Mammary epithelial cell (primary cell): ENCODE measurements at regions not wholly inside any gene's neighbourhood (a gene's known extent, or its start where the extent isn't known, plus 50 kb on each side); places are given as distances from the start of the nearest gene placed in this dataset.

Experiments
- CTCF ChIP-seq, 2 donors: IDR thresholded peaks in 1 of 2; conservative IDR thresholded peaks in 1 of 2; 2 replicates each; pipeline ENCODE4 v1.5.1; 2011 to 2012; ENCODE audit warnings: inconsistent platforms in 2 of 2, low read length in 2 of 2, mild to moderate bottlenecking in 2 of 2, control low read depth in 1 of 2, low read depth in 1 of 2; ENCODE audit not compliant: insufficient read depth in 1 of 2; ENCODE audit errors: extremely low read depth in 1 of 2
- EZH2 ChIP-seq: IDR thresholded peaks from 2 replicates; pipeline ENCODE4 v1.6.1; 2012; ENCODE audit warnings: low read length, inconsistent platforms, borderline replicate concordance

- TF ChIP-seq EZH2, result no peak
- no peak for TF ChIP-seq CTCF (conservative IDR thresholded peaks at IDR 0.05 in 1 of 2, IDR thresholded peaks at IDR 0.05 in 1 of 2; ENCODE audit: extremely low read depth in 1 of 2, insufficient read depth in 1 of 2, low read depth in 1 of 2, low read length in 2 of 2)
These were observed 357.6 kb downstream of the BRD1 start for GRCh38 chr22:49469896-49470740.
